Keratinocyte (primary cell): ENCODE measurements at regions not wholly inside any gene's neighbourhood (a gene's known extent, or its start where the extent isn't known, plus 50 kb on each side); places are given as distances from the start of the nearest gene placed in this dataset.

ENCODE experiments used
- DNase-seq: peaks from one replicate; pipeline ENCODE4 v3.0.0-alpha.2; 2011; ENCODE audit warnings: low read depth, missing footprints, low spot score
- FAIRE-seq: peaks from 2 replicates; lab custom pipeline; 2011; peaks lifted over from hg19 to GRCh38; lab: Jason Lieb, UNC
- H2AFZ ChIP-seq: 2 replicates; pipeline ENCODE4 v1.6.0; 2012; ENCODE audit warnings: low read length, control low read depth, inconsistent platforms; ENCODE audit not compliant: control insufficient read depth
- H3K27ac ChIP-seq: 2 replicates; pipeline ENCODE4 v1.5.1; 2011; ENCODE audit warnings: low read length; ENCODE audit not compliant: control insufficient read depth, insufficient read depth
- H3K27me3 ChIP-seq: 3 replicates; pipeline ENCODE4 v1.6.0; 2011; ENCODE audit warnings: low read length; ENCODE audit not compliant: control insufficient read depth, insufficient read depth; ENCODE audit errors: extremely low read depth
- H3K36me3 ChIP-seq, 2 experiments: 2 replicates in 1 of 2; 3 replicates in 1 of 2; pipeline ENCODE4 v1.5.1; 2011; ENCODE audit warnings: low read length in 2 of 2, mild to moderate bottlenecking in 1 of 2; ENCODE audit not compliant: control insufficient read depth in 2 of 2, insufficient read depth in 2 of 2; ENCODE audit errors: extremely low read depth in 1 of 2
- H3K4me1 ChIP-seq: 3 replicates; pipeline ENCODE4 v1.5.1; 2011; ENCODE audit warnings: low read length; ENCODE audit not compliant: control insufficient read depth, insufficient read depth; ENCODE audit errors: extremely low read depth
- H3K4me2 ChIP-seq: 3 replicates; pipeline ENCODE4 v1.6.0; 2011; ENCODE audit warnings: low read depth, low read length; ENCODE audit not compliant: control insufficient read depth, insufficient read depth; ENCODE audit errors: extremely low read depth
- H3K4me3 ChIP-seq, 3 experiments: fragments of 200-600 bp in 1 of 3; sonication (generic) in 1 of 3; 2 replicates in 2 of 3; 3 replicates in 1 of 3; pipeline ENCODE4 v1.5.1; 2011 to 2016; ENCODE audit warnings: low read length in 3 of 3, mild to moderate bottlenecking in 3 of 3, control low read depth in 2 of 3, inconsistent platforms in 1 of 3, low read depth in 1 of 3, mixed read lengths in 1 of 3, mixed run types in 1 of 3, moderate library complexity in 1 of 3; ENCODE audit not compliant: control insufficient read depth in 2 of 3, insufficient read depth in 2 of 3; ENCODE audit errors: extremely low read depth in 1 of 3
- H3K79me2 ChIP-seq: 2 replicates; pipeline ENCODE4 v1.6.0; 2012; ENCODE audit warnings: low read length; ENCODE audit not compliant: control insufficient read depth, insufficient read depth
- H3K9ac ChIP-seq: 3 replicates; pipeline ENCODE4 v1.6.0; 2011; ENCODE audit warnings: low read length; ENCODE audit not compliant: control insufficient read depth, insufficient read depth; ENCODE audit errors: extremely low read depth
- H3K9me1 ChIP-seq: 3 replicates; pipeline ENCODE4 v1.6.0; 2011; ENCODE audit warnings: low read length; ENCODE audit not compliant: control insufficient read depth, insufficient read depth; ENCODE audit errors: extremely low read depth
- H3K9me3 ChIP-seq: 2 replicates; pipeline ENCODE4 v1.5.1; 2012; ENCODE audit warnings: low read depth, low read length; ENCODE audit not compliant: control insufficient read depth
- H4K20me1 ChIP-seq: 3 replicates; pipeline ENCODE4 v1.6.0; 2011; ENCODE audit warnings: low read length; ENCODE audit not compliant: control insufficient read depth, insufficient read depth; ENCODE audit errors: extremely low read depth
- EZH2 ChIP-seq: IDR thresholded peaks from one replicate; pipeline ENCODE4 v1.6.1; 2012; ENCODE audit warnings: inconsistent platforms, mild to moderate bottlenecking, low read length, moderate library complexity
- dilution Hi-C: fragments of 300-500 bp; cut with MboI; formaldehyde crosslinking; loops from one replicate; pipeline ENCODE4 v1.7.0; 2020; ENCODE audit warnings: low sequenced_read_pairs; ENCODE audit not compliant: extremely low pct_ligation_motif_present
- TF ChIP-seq, protein P1 (sequence below), 3 experiments: IDR thresholded peaks in 1 of 3; conservative IDR thresholded peaks in 1 of 3; optimal IDR thresholded peaks in 1 of 3; 2 replicates in 2 of 3; 3 replicates in 1 of 3; pipeline versions ENCODE3 to v1.5.1; 2011; ENCODE audit warnings: low read length in 3 of 3, mild to moderate bottlenecking in 3 of 3, moderate library complexity in 2 of 3, control low read depth in 1 of 3, inconsistent platforms in 1 of 3; ENCODE audit not compliant: insufficient read depth in 2 of 3; ENCODE audit errors: extremely low read depth in 1 of 3

DNA sequence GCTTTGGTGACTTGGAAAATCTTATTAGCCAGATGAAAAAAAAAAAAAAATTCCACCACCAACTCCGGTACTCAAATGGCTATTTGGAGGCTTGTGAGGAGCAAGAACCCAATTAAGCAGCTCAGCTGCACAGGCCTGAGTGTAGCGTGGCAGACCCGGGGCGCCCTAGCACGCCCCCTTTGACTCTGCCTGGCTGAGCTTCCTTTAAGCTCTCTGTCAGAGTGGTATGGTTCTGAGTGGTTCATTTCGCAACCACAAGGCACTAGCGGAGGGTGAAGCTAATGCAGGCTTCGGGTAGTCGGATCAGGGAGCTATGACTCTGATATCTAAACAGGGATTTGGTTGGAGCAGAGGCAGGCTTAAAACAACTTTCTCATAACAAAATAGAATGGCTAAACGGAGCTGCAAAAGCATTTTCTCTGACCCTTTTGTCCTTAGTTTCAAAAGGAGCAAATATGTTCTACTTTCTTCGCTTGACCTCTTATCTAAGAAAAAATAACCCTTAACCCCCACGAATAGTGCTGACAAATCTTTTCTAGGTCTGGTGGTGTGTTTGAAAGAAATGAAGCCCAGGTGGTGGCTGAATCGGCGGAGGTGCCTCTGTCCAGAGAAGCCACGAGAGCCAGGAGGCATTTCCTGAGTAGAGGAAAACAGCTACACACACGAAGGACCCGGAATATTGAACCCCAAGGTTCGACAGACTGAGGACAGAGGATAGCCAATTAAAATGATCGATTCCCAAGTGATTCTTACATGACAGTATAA lies 285.4 kb upstream of the GLI3 start:
- Histone ChIP-seq H3K4me2 (no peak overlapping the region), H3K9me1 (no peaks in the 10 kb centered on the region), H3K9ac (no peak overlapping the region), H3K27ac (no peak overlapping the region), H3K79me2 (no peaks in the 10 kb centered on the region), H3K27me3 (no peaks in the 10 kb centered on the region), H3K4me3 (no peak overlapping the region), H3K36me3 (no peaks in the 10 kb centered on the region), H3K4me1 (no peaks in the 10 kb centered on the region), H3K9me3 (no peaks in the 10 kb centered on the region), H4K20me1 (no peaks in the 10 kb centered on the region), H2AFZ (no peak overlapping the region)
- dilution Hi-C loops = no loop called here
- no peak for DNase-seq
- TF ChIP-seq, protein P1, sequence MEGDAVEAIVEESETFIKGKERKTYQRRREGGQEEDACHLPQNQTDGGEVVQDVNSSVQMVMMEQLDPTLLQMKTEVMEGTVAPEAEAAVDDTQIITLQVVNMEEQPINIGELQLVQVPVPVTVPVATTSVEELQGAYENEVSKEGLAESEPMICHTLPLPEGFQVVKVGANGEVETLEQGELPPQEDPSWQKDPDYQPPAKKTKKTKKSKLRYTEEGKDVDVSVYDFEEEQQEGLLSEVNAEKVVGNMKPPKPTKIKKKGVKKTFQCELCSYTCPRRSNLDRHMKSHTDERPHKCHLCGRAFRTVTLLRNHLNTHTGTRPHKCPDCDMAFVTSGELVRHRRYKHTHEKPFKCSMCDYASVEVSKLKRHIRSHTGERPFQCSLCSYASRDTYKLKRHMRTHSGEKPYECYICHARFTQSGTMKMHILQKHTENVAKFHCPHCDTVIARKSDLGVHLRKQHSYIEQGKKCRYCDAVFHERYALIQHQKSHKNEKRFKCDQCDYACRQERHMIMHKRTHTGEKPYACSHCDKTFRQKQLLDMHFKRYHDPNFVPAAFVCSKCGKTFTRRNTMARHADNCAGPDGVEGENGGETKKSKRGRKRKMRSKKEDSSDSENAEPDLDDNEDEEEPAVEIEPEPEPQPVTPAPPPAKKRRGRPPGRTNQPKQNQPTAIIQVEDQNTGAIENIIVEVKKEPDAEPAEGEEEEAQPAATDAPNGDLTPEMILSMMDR (optimal IDR thresholded peaks at IDR 0.05 in 1 of 3, IDR thresholded peaks at IDR 0.05 in 1 of 3, conservative IDR thresholded peaks at IDR 0.05 in 1 of 3; ENCODE audit: extremely low read depth in 1 of 3, insufficient read depth in 2 of 3, low read length in 3 of 3) = no peak
- TF ChIP-seq EZH2 = no peak
- no peak for FAIRE-seq

GRCh38 chr7:42511027-42511426 lies 274.0 kb upstream of the GLI3 start:
- no peak overlapping the region for H2AFZ ChIP-seq
- H3K27ac ChIP-seq = no peak overlapping the region
- peak overlapping the region; percentile 2 for H3K4me2 ChIP-seq
- no peaks in the 10 kb centered on the region for H3K9me1 ChIP-seq
- no peaks in the 10 kb centered on the region for H3K36me3 ChIP-seq
- no peaks in the 10 kb centered on the region for H3K27me3 ChIP-seq
- no peak overlapping the region for H3K4me3 ChIP-seq
- FAIRE-seq (no peak), DNase-seq (no peak)
- H3K9me3 ChIP-seq = no peaks in the 10 kb centered on the region
- no peaks in the 10 kb centered on the region for H4K20me1 ChIP-seq
- H3K4me1 ChIP-seq = peaks cover 4% of the 10 kb centered on the region
- dilution Hi-C loops = no loop called here
- no peak overlapping the region for H3K9ac ChIP-seq
- TF ChIP-seq EZH2 = no peak
- TF ChIP-seq, protein P1 (optimal IDR thresholded peaks at IDR 0.05 in 1 of 3, IDR thresholded peaks at IDR 0.05 in 1 of 3, conservative IDR thresholded peaks at IDR 0.05 in 1 of 3; ENCODE audit: extremely low read depth in 1 of 3, insufficient read depth in 2 of 3, low read length in 3 of 3) = no peak
- H3K79me2 ChIP-seq = no peaks in the 10 kb centered on the region
